GM21576 (cell line): ENCODE measurements at regions not wholly inside any gene's neighbourhood (a gene's known extent, or its start where the extent isn't known, plus 50 kb on each side); places are given as distances from the start of the nearest gene placed in this dataset.

Experiments used
- ATAC-seq: cut with Tn5 transposase; IDR thresholded peaks from one replicate; pipeline ENCODE4 v1.9.1; 2021; ENCODE audit warnings: mild to moderate bottlenecking, moderate library complexity; ENCODE audit not compliant: unreplicated experiment

DNA sequence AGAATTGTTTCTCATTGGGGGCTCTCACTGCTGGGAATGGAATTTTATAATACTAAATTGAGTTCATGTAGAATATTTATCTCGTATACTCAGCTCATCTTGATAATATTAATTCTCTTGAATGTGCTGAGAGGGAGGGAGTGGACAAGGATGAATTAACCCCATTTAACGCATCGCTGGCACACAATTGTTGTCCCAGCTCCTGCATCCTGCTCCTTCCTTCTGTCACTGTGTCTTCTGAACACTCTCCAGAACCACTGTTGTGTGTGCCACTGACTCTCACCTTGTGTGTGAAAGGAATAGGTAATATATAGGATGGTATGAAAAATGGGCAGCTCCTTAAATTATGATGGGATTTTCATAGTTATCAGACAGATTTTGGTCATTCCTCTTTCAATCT is 267.3 kb downstream of the MTRR start:
- no peak for ATAC-seq

DNA sequence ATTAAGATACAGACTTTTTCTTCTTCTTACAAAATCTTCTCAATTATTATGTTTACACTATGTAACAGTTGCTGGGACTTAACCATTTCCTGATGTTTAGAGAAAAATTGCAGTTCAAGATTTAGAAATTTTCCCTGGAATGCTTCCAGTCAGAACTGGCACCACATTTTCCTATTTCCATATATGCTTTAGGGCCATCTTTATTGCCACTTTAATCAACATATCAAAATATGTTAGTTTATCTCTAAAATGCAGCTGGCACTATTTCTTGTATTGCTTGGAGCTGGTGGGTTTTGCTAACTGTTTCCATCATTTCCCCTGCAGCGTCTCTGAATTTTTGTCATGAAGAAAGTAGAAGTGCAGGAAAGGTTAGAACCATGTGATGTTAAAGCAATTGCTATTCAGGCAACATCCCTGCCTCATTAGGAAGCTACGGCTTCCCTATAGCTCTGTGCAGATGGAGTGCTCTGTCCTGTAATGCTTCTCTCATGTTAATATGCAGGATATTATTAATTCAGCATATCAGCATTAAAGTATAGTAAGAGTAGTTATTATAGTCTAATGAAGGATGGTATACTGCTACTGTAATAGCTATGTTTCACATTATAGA is 269.1 kb downstream of the MTRR start:
- ATAC-seq = no peak

DNA sequence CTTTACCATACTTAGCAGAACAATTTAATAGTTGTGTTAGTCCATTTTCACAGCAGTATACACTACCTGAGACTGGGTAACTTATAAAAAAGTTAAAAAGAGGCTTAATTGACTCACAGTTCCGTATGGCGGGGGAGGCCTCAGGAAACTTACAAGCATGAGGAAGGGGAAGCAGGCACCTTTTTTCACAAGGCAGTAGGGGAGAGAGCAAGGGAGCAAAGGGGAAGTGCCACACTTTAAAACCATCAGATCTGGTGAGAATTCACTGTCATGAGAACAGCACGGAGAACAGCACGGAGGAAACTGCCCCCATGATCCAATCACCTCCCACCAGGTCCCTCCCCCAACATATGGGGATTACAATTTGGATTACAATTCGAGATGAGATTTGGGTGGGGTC is 269.9 kb downstream of the MTRR start:
- no peak for ATAC-seq

GRCh38 chr5:8150791-8151190 is 281.8 kb downstream of the MTRR start:
- ATAC-seq = no peak

GRCh38 chr5:8156706-8157105 is 287.8 kb downstream of the MTRR start:
- no peak for ATAC-seq

- no peak for ATAC-seq
Measured at GRCh38 chr5:8157320-8157822, 288.4 kb downstream of the MTRR start.

GRCh38 chr5:8176101-8176693 is 307.2 kb downstream of the MTRR start:
- no peak for ATAC-seq

DNA sequence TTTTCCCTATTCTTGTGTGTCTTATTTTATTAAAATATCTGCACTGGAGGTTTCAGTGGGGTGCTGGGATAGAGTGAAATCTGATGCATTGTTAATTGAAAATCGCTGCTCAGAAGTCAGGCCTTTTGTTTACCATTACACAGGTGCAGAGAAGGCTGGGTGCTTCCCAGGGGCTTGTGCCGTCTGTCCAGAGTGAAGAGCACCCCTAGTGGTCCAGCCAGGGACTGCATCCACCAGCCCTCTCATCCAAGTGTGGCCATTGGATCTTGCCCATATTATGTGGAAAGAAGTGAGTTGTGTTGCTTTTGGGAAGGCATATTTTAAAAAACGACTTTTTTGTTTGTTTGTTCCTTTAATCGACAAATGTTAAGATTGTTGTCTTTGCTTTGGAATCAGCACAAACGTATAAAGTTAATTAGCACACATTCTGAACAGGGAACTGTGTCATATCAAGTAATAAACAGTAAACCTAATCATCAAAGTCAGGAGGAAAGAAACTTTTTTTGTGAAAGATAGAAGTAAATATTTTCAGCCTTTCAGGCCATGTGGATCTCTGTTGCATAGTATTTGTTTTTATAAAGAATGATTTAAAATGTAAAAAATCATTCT is 315.6 kb downstream of the MTRR start:
- peak; percentile 98 for ATAC-seq

DNA sequence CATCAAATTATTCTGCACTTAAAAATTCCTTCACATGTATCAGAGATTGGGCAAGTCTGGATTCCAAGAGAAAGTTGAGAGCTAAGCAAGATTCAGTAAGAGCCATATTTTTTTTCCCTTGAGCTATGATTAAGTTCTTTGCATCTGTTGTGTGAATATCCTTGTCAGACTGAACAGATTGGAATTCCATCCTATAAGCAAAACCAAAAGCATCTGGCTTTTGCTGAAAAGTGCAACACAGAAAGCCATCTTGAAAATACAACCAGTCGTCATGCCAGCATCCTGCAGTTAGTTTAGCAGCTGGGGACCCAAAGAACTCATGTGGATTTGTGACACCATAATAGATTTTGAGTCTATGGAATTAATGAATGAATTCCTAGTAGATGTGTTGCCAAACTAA is 316.9 kb downstream of the MTRR start:
- no peak for ATAC-seq

- no peak for ATAC-seq
Measured at GRCh38 chr5:8188874-8189565, 320.1 kb downstream of the MTRR start.

- no peak for ATAC-seq
Measured at GRCh38 chr5:8192840-8193239, 323.9 kb downstream of the MTRR start.

GRCh38 chr5:8196061-8196460 is 327.1 kb downstream of the MTRR start:
- ATAC-seq = no peak

DNA sequence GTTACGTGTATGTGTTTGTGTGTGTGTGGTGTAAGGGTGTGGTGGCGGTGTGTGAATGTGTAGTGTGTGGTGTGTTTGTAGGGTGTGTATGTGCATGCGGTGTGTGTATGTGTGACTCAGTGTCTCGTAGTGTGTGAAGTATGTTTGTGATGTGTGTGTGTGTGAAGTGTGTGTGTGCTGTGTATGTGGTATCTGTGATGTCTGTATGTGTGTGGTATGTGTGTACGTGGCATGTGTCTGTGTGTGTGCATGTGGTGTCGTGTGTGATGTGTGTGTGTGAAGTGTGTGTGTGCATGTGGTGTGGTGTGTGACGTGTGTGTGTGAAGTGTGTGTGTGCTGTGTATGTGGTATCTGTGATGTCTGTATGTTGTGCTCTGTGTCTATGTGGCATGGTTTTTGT is 339.4 kb downstream of the MTRR start:
- no peak for ATAC-seq

- no peak for ATAC-seq
Measured at GRCh38 chr5:8209500-8209899, 340.6 kb downstream of the MTRR start.

DNA sequence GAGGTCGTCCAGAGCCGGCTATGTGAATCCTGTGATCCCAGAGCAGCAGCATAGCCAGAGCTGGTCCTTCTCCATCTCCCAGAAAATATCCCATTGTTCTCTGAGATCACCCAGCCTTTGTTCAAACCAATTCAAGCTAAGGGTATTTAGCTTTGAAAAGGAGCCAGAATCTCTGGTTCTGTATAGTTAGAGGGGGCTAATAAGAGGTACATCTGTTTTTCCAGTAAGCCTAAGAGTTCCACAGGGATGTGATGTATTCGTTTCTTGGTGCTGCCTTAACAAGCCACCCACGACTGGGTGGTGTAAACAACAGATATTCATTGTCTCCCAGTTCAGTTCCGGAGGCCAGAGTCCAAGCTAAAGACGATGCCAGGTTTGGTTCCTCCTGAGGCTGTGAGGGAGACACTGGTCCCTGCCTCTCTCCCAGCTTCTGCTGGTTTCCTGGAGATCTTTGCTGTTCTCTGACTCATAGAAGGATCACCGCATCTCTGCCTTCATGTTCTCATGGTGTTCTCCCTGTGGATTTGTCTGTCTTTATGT is 344.8 kb downstream of the MTRR start:
- ATAC-seq = no peak

DNA sequence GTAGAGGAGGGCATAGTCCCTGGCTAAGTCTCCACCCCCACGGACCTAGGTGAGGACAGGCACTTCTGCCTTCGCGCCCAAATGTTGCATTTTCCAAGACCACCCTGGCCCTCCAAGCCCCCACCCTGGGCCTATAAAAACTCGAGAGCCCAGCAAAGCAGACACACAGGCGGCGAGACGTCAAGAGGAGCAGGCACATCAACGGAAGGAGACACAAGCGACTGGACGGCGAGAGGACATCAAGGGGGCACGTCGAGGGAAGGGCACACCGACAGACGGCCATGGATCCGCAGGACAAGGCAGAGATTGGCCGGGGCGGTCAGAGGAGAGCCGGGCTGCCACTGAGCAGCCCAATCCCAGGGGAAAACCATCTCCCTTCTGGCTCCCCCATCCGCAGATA is 348.0 kb downstream of the MTRR start:
- ATAC-seq = no peak

GRCh38 chr5:8226148-8226547 is 357.2 kb downstream of the MTRR start:
- ATAC-seq = no peak

- ATAC-seq = no peak
Measured at GRCh38 chr5:8227112-8227511, 358.2 kb downstream of the MTRR start.

- ATAC-seq = no peak
Measured at GRCh38 chr5:8229551-8229950, 360.6 kb downstream of the MTRR start.

GRCh38 chr5:8230868-8231267 is 361.9 kb downstream of the MTRR start:
- no peak for ATAC-seq

GRCh38 chr5:8233479-8233878 is 364.5 kb downstream of the MTRR start:
- no peak for ATAC-seq
